ENCODE measurements at regions not wholly inside any gene's neighbourhood (a gene's known extent, or its start where the extent isn't known, plus 50 kb on each side); places are given as distances from the start of the nearest gene placed in this dataset.

- TF ChIP-seq POLR2A (IDR thresholded peaks at IDR 0.05) (no peak), CTCF (IDR thresholded peaks at IDR 0.05 in 4 of 5, conservative IDR thresholded peaks at IDR 0.05 in 1 of 5) (no peak)
Measured at GRCh38 chr4:85092943-85093342, 126.5 kb upstream of the WDFY3 start.
